Endothelial cell of umbilical vein (primary cell): ENCODE measurements at regions not wholly inside any gene's neighbourhood (a gene's known extent, or its start where the extent isn't known, plus 50 kb on each side); places are given as distances from the start of the nearest gene placed in this dataset.

ENCODE experiments used
- BruUV-seq: library from RNA; stranded (reverse); fragments of 400-500 nt; replicated peaks from 2 replicates; lab custom pipeline; 2021; lab: Mats Ljungman, UMichigan
- CTCF ChIA-PET: fragments of 300-600, 350-600 bp; sonication (Branson Sonifier 250); formaldehyde crosslinking; loops from one replicate; lab custom pipeline; 2021; ENCODE audit warnings: antibody characterized with exemption, inconsistent platforms; lab: Charles Lee
- POLR2A ChIA-PET: fragments of 300-600, 350-600 bp; sonication (Branson Sonifier 250); formaldehyde crosslinking; loops from one replicate; lab custom pipeline; 2021; ENCODE audit warnings: antibody characterized with exemption, inconsistent platforms; lab: Charles Lee
- DNase-seq: peaks from one replicate; pipeline ENCODE4 v3.0.0-alpha.2; 2011; ENCODE audit warnings: low read depth, low spot score
- FAIRE-seq: peaks from 2 replicates; lab custom pipeline; 2011; peaks lifted over from hg19 to GRCh38; lab: Jason Lieb, UNC
- H2AFZ ChIP-seq: 2 replicates; pipeline ENCODE4 v1.6.0; 2012; ENCODE audit warnings: low read depth, low read length, control low read depth, inconsistent platforms
- H3K27ac ChIP-seq: 2 replicates; pipeline ENCODE4 v1.5.1; 2011; ENCODE audit warnings: low read depth, mild to moderate bottlenecking, control low read depth, low read length, moderate library complexity; ENCODE audit not compliant: insufficient read depth
- H3K27me3 ChIP-seq, 2 experiments: 2 replicates each; pipeline versions ENCODE4 v1.6.0 to v1.6.1; 2011; ENCODE audit warnings: low read length in 2 of 2, mixed read lengths in 1 of 2; ENCODE audit not compliant: control insufficient read depth in 2 of 2, insufficient read depth in 2 of 2
- H3K36me3 ChIP-seq, 2 experiments: 2 replicates in 1 of 2; 3 replicates in 1 of 2; pipeline ENCODE4 v1.5.1; 2011; ENCODE audit warnings: low read length in 2 of 2, mild to moderate bottlenecking in 1 of 2, moderate library complexity in 1 of 2; ENCODE audit not compliant: control insufficient read depth in 2 of 2, insufficient read depth in 2 of 2; ENCODE audit errors: extremely low read depth in 1 of 2
- H3K4me1 ChIP-seq: 3 replicates; pipeline ENCODE4 v1.5.1; 2011; ENCODE audit warnings: mild to moderate bottlenecking, low read length; ENCODE audit not compliant: control insufficient read depth, insufficient read depth; ENCODE audit errors: extremely low read depth
- H3K4me2 ChIP-seq: 2 replicates; pipeline ENCODE4 v1.6.1; 2011; ENCODE audit warnings: low read length, control low read depth, mixed read lengths; ENCODE audit not compliant: insufficient read depth
- H3K4me3 ChIP-seq, 3 experiments: fragments of 200-600 bp in 1 of 3; sonication (generic), shearing (Covaris generic) in 1 of 3; replicated peaks in 1 of 3; 2 replicates each; pipeline ENCODE4 v1.5.1; 2011 to 2016; ENCODE audit warnings: control low read depth in 3 of 3, low read length in 3 of 3, mild to moderate bottlenecking in 2 of 3, inconsistent platforms in 1 of 3, low read depth in 1 of 3, moderate library complexity in 1 of 3; ENCODE audit not compliant: insufficient read depth in 1 of 3
- H3K79me2 ChIP-seq: 2 replicates; pipeline ENCODE4 v1.6.0; 2012; ENCODE audit warnings: low read length, inconsistent platforms; ENCODE audit not compliant: control insufficient read depth, insufficient read depth
- H3K9ac ChIP-seq: replicated peaks from 2 replicates; pipeline ENCODE3; 2011; ENCODE audit warnings: low read length, control low read depth; ENCODE audit not compliant: insufficient read depth; ENCODE audit errors: extremely low read depth
- H3K9me1 ChIP-seq: replicated peaks from 3 replicates; pipeline ENCODE4 v1.6.0; 2011; ENCODE audit warnings: mild to moderate bottlenecking, low read length; ENCODE audit not compliant: control insufficient read depth, insufficient read depth; ENCODE audit errors: extremely low read depth
- H3K9me3 ChIP-seq: replicated peaks from 2 replicates; pipeline ENCODE4 v1.5.1; 2012; ENCODE audit warnings: low read length, inconsistent platforms; ENCODE audit not compliant: control insufficient read depth, insufficient read depth
- H4K20me1 ChIP-seq: replicated peaks from 2 replicates; pipeline ENCODE3; 2011; ENCODE audit warnings: mild to moderate bottlenecking, low read length; ENCODE audit not compliant: control insufficient read depth, insufficient read depth; ENCODE audit errors: extremely low read depth
- EZH2 ChIP-seq: IDR thresholded peaks from 2 replicates; pipeline ENCODE4 v1.6.1; 2012; ENCODE audit warnings: borderline replicate concordance, low read depth, mild to moderate bottlenecking, moderate library complexity, low read length, inconsistent platforms; ENCODE audit not compliant: severe bottlenecking
- FOS ChIP-seq: IDR thresholded peaks from 2 replicates; pipeline ENCODE4 v1.6.1; 2011; ENCODE audit warnings: mild to moderate bottlenecking, low read length, moderate library complexity, borderline replicate concordance; ENCODE audit not compliant: insufficient read depth
- GATA2 ChIP-seq: IDR thresholded peaks from 2 replicates; pipeline ENCODE4 v1.7.0; 2011; ENCODE audit warnings: low read depth, mild to moderate bottlenecking, moderate library complexity, mixed read lengths, low read length; ENCODE audit not compliant: insufficient read length, insufficient read depth
- JUN ChIP-seq: IDR thresholded peaks from 2 replicates; pipeline ENCODE4 v1.6.1; 2011; ENCODE audit warnings: borderline replicate concordance, low read depth; ENCODE audit not compliant: insufficient read length, insufficient read depth
- MAX ChIP-seq: IDR thresholded peaks from 2 replicates; pipeline ENCODE4 v1.6.1; 2011; ENCODE audit not compliant: insufficient read depth, insufficient read length
- MYC ChIP-seq: IDR thresholded peaks from one replicate; pipeline ENCODE4 v1.6.1; 2011; ENCODE audit warnings: mild to moderate bottlenecking, low read depth, low read length
- POLR2A ChIP-seq: IDR thresholded peaks from 2 replicates; pipeline ENCODE4 v1.6.1; 2012; ENCODE audit warnings: low read depth, mild to moderate bottlenecking, control low read depth, low read length
- POLR2AphosphoS5 ChIP-seq: IDR thresholded peaks from 2 replicates; pipeline ENCODE4 v1.6.1; 2012; ENCODE audit warnings: low read depth, mild to moderate bottlenecking, control low read depth, low read length, moderate library complexity; ENCODE audit not compliant: insufficient read depth
- dilution Hi-C: fragments of 300-500 bp; cut with MboI; formaldehyde crosslinking; loops from one replicate; pipeline ENCODE4 v1.15.0; 2019; ENCODE audit warnings: low sequenced_read_pairs; ENCODE audit not compliant: extremely low pct_ligation_motif_present
- intact Hi-C: fragments of 100-400 bp; cut with micrococcal nuclease; formaldehyde crosslinking; loops from one replicate; pipeline ENCODE4 v1.10.0; 2022
- TF ChIP-seq, protein P1 (sequence below), 2 donors: IDR thresholded peaks; 1 replicate in 1 of 2; 2 replicates in 1 of 2; pipeline ENCODE4 v1.5.1; 2011; ENCODE audit warnings: low read length in 2 of 2, mild to moderate bottlenecking in 2 of 2, moderate library complexity in 2 of 2, control low read depth in 1 of 2, inconsistent platforms in 1 of 2, low read depth in 1 of 2; ENCODE audit not compliant: insufficient read depth in 1 of 2; ENCODE audit errors: extremely low read depth in 1 of 2

DNA sequence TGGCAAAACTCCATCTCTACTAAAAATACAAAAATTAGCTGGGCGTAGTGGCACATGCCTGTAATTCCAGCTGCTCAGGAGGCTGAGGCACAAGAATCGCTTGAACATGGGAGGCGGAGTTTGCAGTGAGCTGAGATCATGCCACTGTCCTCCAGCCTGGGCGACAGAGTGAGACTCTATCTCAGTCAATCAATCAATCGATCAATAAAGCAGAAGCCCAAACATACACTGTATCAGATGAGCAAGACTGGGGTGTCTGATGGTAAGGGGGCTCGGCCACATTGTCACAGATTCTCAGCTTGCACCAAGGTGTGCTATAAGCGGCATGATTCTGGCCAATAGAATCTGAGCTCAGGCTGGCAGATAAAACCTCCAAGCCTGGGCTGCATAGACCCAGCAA is 261.1 kb downstream of the BUD13 start:
- no peak for TF ChIP-seq GATA2
- no peak for TF ChIP-seq FOS
- TF ChIP-seq JUN: no peak
- no peak for TF ChIP-seq EZH2
- TF ChIP-seq, protein P1, sequence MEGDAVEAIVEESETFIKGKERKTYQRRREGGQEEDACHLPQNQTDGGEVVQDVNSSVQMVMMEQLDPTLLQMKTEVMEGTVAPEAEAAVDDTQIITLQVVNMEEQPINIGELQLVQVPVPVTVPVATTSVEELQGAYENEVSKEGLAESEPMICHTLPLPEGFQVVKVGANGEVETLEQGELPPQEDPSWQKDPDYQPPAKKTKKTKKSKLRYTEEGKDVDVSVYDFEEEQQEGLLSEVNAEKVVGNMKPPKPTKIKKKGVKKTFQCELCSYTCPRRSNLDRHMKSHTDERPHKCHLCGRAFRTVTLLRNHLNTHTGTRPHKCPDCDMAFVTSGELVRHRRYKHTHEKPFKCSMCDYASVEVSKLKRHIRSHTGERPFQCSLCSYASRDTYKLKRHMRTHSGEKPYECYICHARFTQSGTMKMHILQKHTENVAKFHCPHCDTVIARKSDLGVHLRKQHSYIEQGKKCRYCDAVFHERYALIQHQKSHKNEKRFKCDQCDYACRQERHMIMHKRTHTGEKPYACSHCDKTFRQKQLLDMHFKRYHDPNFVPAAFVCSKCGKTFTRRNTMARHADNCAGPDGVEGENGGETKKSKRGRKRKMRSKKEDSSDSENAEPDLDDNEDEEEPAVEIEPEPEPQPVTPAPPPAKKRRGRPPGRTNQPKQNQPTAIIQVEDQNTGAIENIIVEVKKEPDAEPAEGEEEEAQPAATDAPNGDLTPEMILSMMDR (IDR thresholded peaks at IDR 0.05; ENCODE audit: extremely low read depth in 1 of 2, insufficient read depth in 1 of 2, low read depth in 1 of 2, low read length in 2 of 2): no peak
- no peak for TF ChIP-seq POLR2AphosphoS5
- TF ChIP-seq MYC: no peak
- TF ChIP-seq MAX: no peak
- TF ChIP-seq POLR2A: no peak
- dilution Hi-C loops (no loop called here), intact Hi-C loops (no loop called here)
- CTCF ChIA-PET: interaction anchor here (0.8 to 3.5 kb wide), 7 partner anchors 9 to 180 kb away, joined by 3 to 43 read pairs (median 10); no protein-coding TSS in a partner anchor
- Histone ChIP-seq H3K4me2 (no peak overlapping the region), H3K79me2 (no peaks in the 10 kb centered on the region), H3K27me3 (peaks cover 0 to 5% of the 10 kb centered on the region in 2 experiments), H3K4me3 (no peak overlapping the region), H3K27ac (no peak overlapping the region), H3K9me3 (no peaks in the 10 kb centered on the region), H3K9me1 (no peaks in the 10 kb centered on the region), H2AFZ (no peak overlapping the region), H4K20me1 (no peaks in the 10 kb centered on the region), H3K4me1 (no peaks in the 10 kb centered on the region), H3K9ac (no peak overlapping the region), H3K36me3 (no peaks in the 10 kb centered on the region)
- no peak for FAIRE-seq
- POLR2A ChIA-PET: no interaction called here
- no peak for DNase-seq
- no TSS peak for BruUV-seq
